ENCODE measurements at regions not wholly inside any gene's neighbourhood (a gene's known extent, or its start where the extent isn't known, plus 50 kb on each side); places are given as distances from the start of the nearest gene placed in this dataset.
A peak's percentile ranks its signal among the peaks of the same experiment; 100 is the strongest.

DNA sequence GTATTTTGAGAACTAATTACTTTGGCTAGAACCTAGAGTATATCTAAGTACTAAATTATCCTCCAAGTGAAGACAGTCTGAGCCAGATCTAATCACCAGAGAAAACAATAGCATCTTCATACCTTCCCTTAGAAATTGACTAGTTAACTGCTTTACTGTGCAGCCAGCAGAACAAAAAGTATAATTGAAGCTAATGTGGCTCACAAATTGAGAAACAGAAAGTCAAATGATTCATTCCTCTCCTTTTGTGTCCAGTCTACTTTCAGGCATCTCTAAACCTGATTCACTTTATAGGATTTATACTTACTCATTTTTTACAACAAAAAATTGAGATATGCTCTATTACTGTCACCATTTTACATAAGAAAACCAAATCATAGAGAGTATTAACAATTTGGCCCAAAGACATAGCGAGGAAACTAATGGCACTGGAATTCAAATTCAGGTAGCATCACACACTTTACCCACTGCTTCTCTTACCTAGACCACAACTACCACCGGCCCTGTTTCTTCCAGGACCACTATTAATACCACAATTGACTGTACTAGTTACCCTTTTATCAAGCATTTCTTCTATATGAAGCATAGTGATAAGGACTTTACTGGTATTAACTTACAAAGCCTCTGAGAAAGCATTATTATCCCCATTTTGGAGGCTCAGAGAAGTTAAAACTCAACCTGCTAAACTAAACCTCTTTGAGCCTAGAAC is 1402.6 kb upstream of the TENM4 start:
- no peaks in the 10 kb centered on the region for H3K79me2 ChIP-seq (ENCODE audit: control insufficient read depth, insufficient read depth, low read length)
- H4K20me1 ChIP-seq (ENCODE audit: control insufficient read depth, insufficient read depth): no peaks in the 10 kb centered on the region
- no TSS peak for BruUV-seq (replicated peaks)
- POLR2A ChIA-PET: interaction anchor here (1.9 kb wide), 1 partner anchor 27 kb away, joined by 6 read pairs; no protein-coding TSS in a partner anchor
- peak; percentile 63; the same call in 1 of the 2 replicates for TF ChIP-seq RUNX3 (IDR thresholded peaks at IDR 0.05; ENCODE audit: low read length)
- peak; percentile 93 for TF ChIP-seq MTA2 (IDR thresholded peaks at IDR 0.05; ENCODE audit: low read depth)
- TF ChIP-seq PAX5 (IDR thresholded peaks at IDR 0.05; ENCODE audit: borderline replicate concordance, low read depth, low read length): 0 out of 2 replicates have a peak, but pooled peaks have one; percentile 16
- TF ChIP-seq NR2F1 (conservative IDR thresholded peaks at IDR 0.05): no peak
- peak; percentile 72 for TF ChIP-seq NFIC (IDR thresholded peaks at IDR 0.05; ENCODE audit: low read depth, low read length)
- 0 out of 2 replicates have a peak, but pooled peaks have one; percentile 21 for TF ChIP-seq DPF2 (IDR thresholded peaks at IDR 0.05)
- no peak for TF ChIP-seq SMARCA5 (IDR thresholded peaks at IDR 0.05)
- 0 out of 2 replicates have a peak, but pooled peaks have one; percentile 44 for TF ChIP-seq ZNF24 (IDR thresholded peaks at IDR 0.05)
- TF ChIP-seq JUNB (IDR thresholded peaks at IDR 0.05): peak; percentile 79
- no peak for TF ChIP-seq EZH2 (IDR thresholded peaks at IDR 0.05; ENCODE audit: borderline replicate concordance, control insufficient read depth, low read depth, low read length)
- TF ChIP-seq IRF4 (IDR thresholded peaks at IDR 0.05; ENCODE audit: low read depth, low read length): 0 out of 2 replicates have a peak, but pooled peaks have one; percentile 12
- TF ChIP-seq IKZF2 (IDR thresholded peaks at IDR 0.05): peak; percentile 47 to 50
- 0 out of 2 replicates have a peak, but pooled peaks have one; percentile 11 for TF ChIP-seq IKZF1 (conservative IDR thresholded peaks at IDR 0.05)
- TF ChIP-seq ZNF217 (IDR thresholded peaks at IDR 0.05): peak; percentile 32; the same call in 1 of the 2 replicates
- TF ChIP-seq, protein P1, sequence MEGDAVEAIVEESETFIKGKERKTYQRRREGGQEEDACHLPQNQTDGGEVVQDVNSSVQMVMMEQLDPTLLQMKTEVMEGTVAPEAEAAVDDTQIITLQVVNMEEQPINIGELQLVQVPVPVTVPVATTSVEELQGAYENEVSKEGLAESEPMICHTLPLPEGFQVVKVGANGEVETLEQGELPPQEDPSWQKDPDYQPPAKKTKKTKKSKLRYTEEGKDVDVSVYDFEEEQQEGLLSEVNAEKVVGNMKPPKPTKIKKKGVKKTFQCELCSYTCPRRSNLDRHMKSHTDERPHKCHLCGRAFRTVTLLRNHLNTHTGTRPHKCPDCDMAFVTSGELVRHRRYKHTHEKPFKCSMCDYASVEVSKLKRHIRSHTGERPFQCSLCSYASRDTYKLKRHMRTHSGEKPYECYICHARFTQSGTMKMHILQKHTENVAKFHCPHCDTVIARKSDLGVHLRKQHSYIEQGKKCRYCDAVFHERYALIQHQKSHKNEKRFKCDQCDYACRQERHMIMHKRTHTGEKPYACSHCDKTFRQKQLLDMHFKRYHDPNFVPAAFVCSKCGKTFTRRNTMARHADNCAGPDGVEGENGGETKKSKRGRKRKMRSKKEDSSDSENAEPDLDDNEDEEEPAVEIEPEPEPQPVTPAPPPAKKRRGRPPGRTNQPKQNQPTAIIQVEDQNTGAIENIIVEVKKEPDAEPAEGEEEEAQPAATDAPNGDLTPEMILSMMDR (IDR thresholded peaks at IDR 0.05 in 2 of 3, conservative IDR thresholded peaks at IDR 0.05 in 1 of 3; ENCODE audit: control insufficient read depth in 2 of 3, extremely low read depth in 1 of 3, insufficient read depth in 1 of 3, low read depth in 3 of 3, low read length in 3 of 3): no peak
- H3K4me2 ChIP-seq (ENCODE audit: control insufficient read depth, insufficient read depth): no peak overlapping the region
- in situ Hi-C loops (cut with MboI): no loop called here
- H3K9ac ChIP-seq (ENCODE audit: control insufficient read depth, insufficient read depth, low read length): no peak overlapping the region
- no peak overlapping the region for H3K27ac ChIP-seq (ENCODE audit: control insufficient read depth, insufficient read depth)
- no peaks in the 10 kb centered on the region for H3K27me3 ChIP-seq (replicated peaks in 1 of 2; ENCODE audit: control insufficient read depth in 2 of 2, insufficient read depth in 2 of 2, low read length in 1 of 2)
- no peaks in the 10 kb centered on the region for H3K9me3 ChIP-seq (replicated peaks; ENCODE audit: control insufficient read depth, insufficient read depth, low read length)
- SMC1A ChIA-PET (ENCODE audit: uncharacterized antibody, unreplicated experiment): interaction anchor here (0.9 to 4.2 kb wide), 9 partner anchors 9 to 101 kb away, joined by 3 to 22 read pairs (median 4); no protein-coding TSS in a partner anchor
- H3K4me3 ChIP-seq: no peak overlapping the region
- DNase-seq (ENCODE audit: low read depth, low spot score): peak; percentile 39
- ATAC-seq: peak; percentile 70
- H3K36me3 ChIP-seq (ENCODE audit: control insufficient read depth in 2 of 2, insufficient read depth in 2 of 2, low read length in 1 of 2): no peaks in the 10 kb centered on the region
- RAD21 ChIA-PET (ENCODE audit: unreplicated experiment): interaction anchor here (1.4 to 2.5 kb wide), 2 partner anchors 16 to 26 kb away, joined by 4 to 8 read pairs; no protein-coding TSS in a partner anchor
- CTCF ChIA-PET: interaction anchor here (0.7 to 1.7 kb wide), 3 partner anchors 12 to 23 kb away, joined by 3 to 7 read pairs (median 3); no protein-coding TSS in a partner anchor
- FAIRE-seq: no peak
- no peak overlapping the region for H2AFZ ChIP-seq (ENCODE audit: control insufficient read depth, low read depth, low read length)
- intact Hi-C loops (cut with micrococcal nuclease; ENCODE audit: unreplicated experiment): no loop called here
- WGBS (ENCODE audit: insufficient coverage, insufficient replicate concordance, low lambda C conversion rate, missing lambda C conversion rate): 17% methylated on average over 2 of the region's 2 CpGs
- H3K4me1 ChIP-seq (ENCODE audit: control insufficient read depth, insufficient read depth, low read length): peaks cover 3% of the 10 kb centered on the region
